IMR-90 (cell line): ENCODE measurements at regions not wholly inside any gene's neighbourhood (a gene's known extent, or its start where the extent isn't known, plus 50 kb on each side); places are given as distances from the start of the nearest gene placed in this dataset.

ENCODE experiments used
- BHLHE40 ChIP-seq: fragments of 150-350 bp; IDR thresholded peaks from 2 replicates; pipeline ENCODE4 v1.6.1; 2016; ENCODE audit warnings: mild to moderate bottlenecking, low read depth, low read length
- CEBPB ChIP-seq: IDR thresholded peaks from 2 replicates; pipeline ENCODE4 v1.6.1; 2012; ENCODE audit warnings: low read depth, low read length, improper control_type of control experiment
- CHD1 ChIP-seq: IDR thresholded peaks from 2 replicates; pipeline ENCODE4 v1.6.1; 2012; ENCODE audit warnings: low read depth, low read length, improper control_type of control experiment
- CTCF ChIP-seq: conservative IDR thresholded peaks from 2 replicates; pipeline ENCODE4 v1.5.1; 2012; ENCODE audit warnings: mild to moderate bottlenecking, low read depth, low read length, improper control_type of control experiment
- MAZ ChIP-seq: IDR thresholded peaks from 2 replicates; pipeline ENCODE4 v1.6.1; 2012; ENCODE audit warnings: low read depth, mild to moderate bottlenecking, low read length, improper control_type of control experiment, moderate library complexity, borderline replicate concordance
- MXI1 ChIP-seq: IDR thresholded peaks from 2 replicates; pipeline ENCODE4 v1.6.1; 2012; ENCODE audit warnings: low read depth, mild to moderate bottlenecking, low read length, moderate library complexity, borderline replicate concordance
- POLR2A ChIP-seq: IDR thresholded peaks from 2 replicates; pipeline ENCODE4 v1.6.1; 2012; ENCODE audit warnings: mild to moderate bottlenecking, low read depth, low read length
- RAD21 ChIP-seq: IDR thresholded peaks from 2 replicates; pipeline ENCODE4 v1.6.1; 2012; ENCODE audit warnings: low read length, improper control_type of control experiment
- RCOR1 ChIP-seq: IDR thresholded peaks from 2 replicates; pipeline ENCODE4 v1.6.1; 2012; ENCODE audit warnings: mild to moderate bottlenecking, low read length, improper control_type of control experiment; ENCODE audit not compliant: insufficient replicate concordance
- RFX5 ChIP-seq: IDR thresholded peaks from 2 replicates; pipeline ENCODE4 v1.8.0; 2012; ENCODE audit warnings: low read depth, mild to moderate bottlenecking, low read length, moderate library complexity
- SMC3 ChIP-seq: fragments of 150-350 bp; IDR thresholded peaks from 2 replicates; pipeline ENCODE4 v1.6.1; 2016; ENCODE audit warnings: low read depth, mild to moderate bottlenecking, antibody characterized with exemption, low read length, moderate library complexity
- USF2 ChIP-seq: fragments of 150-350 bp; IDR thresholded peaks from 2 replicates; pipeline ENCODE4 v1.6.1; 2017; ENCODE audit warnings: mild to moderate bottlenecking, antibody characterized with exemption, low read length, low read depth

GRCh38 chr5:34555699-34556508 lies 100.2 kb upstream of the RAI14 start:
- TF ChIP-seq MXI1 (no peak), CTCF (no peak), CHD1 (no peak), POLR2A (no peak), USF2 (no peak), RFX5 (no peak), RCOR1 (no peak), RAD21 (no peak), MAZ (no peak), SMC3 (no peak), CEBPB (no peak), BHLHE40 (no peak)
